Ovary (tissue), 7 donors: ENCODE measurements at regions not wholly inside any gene's neighbourhood (a gene's known extent, or its start where the extent isn't known, plus 50 kb on each side); places are given as distances from the start of the nearest gene placed in this dataset.
"Not testable (repeated sequence)": the region's sequence is repeated elsewhere in the genome, so short reads cannot be mapped to it uniquely, and the experiment has no call there.

ENCODE experiments used
- DNase-seq, 5 donors: peaks; one replicate each; pipeline ENCODE4 v3.0.0-alpha.2; 2019 to 2020
- H3K27ac ChIP-seq, 2 donors: fragments of 200-600 bp; one replicate each; pipeline versions ENCODE4 v1.5.1 to v1.8.0; 2019 to 2022
- H3K27me3 ChIP-seq: fragments of 200-600 bp; one replicate; pipeline ENCODE4 v1.8.0; 2022
- H3K36me3 ChIP-seq: fragments of 200-600 bp; sonication (generic); one replicate; pipeline ENCODE4 v1.5.1; 2019
- H3K4me1 ChIP-seq: one replicate; pipeline ENCODE4 v1.8.1; 2013; ENCODE audit warnings: mild to moderate bottlenecking, moderate library complexity; ENCODE audit not compliant: insufficient read depth
- H3K4me3 ChIP-seq: fragments of 200-600 bp; sonication (generic); one replicate; pipeline ENCODE4 v1.5.1; 2017
- H3K9me3 ChIP-seq, 2 donors: fragments of 200-600 bp in 1 of 2; sonication (generic) in 1 of 2; one replicate each; pipeline versions ENCODE4 v1.5.1 to v1.8.1; 2013 to 2019; ENCODE audit warnings: mild to moderate bottlenecking in 1 of 2, moderate library complexity in 1 of 2
- EP300 ChIP-seq: sonication (generic); formaldehyde crosslinking; IDR thresholded peaks from one replicate; pipeline ENCODE4 v1.6.1; 2017; ENCODE audit warnings: antibody characterized with exemption
- POLR2A ChIP-seq: fragments of 450-650 bp; IDR thresholded peaks from one replicate; pipeline ENCODE4 v1.6.1; 2017; ENCODE audit warnings: antibody characterized with exemption, mild to moderate bottlenecking, moderate library complexity
- WGBS, 3 donors: extraction: QIAGEN DNeasy Blood & Tissue Kit in 1 of 3; methylation state at CpG; one replicate each; pipeline versions ENCODE4 v1.1.5 to v1.1.7; 2013 to 2017; 5-methylcytosine and 5-hydroxymethylcytosine counted together
- intact Hi-C, 4 donors: fragments of 100-400 bp; cut with DNase I; formaldehyde crosslinking; loops; one replicate each; pipeline versions ENCODE4 v1.11.0 to v1.15.1; 2022 to 2023
- TF ChIP-seq, protein P1 (sequence below), 3 donors: fragments of 450-650 bp in 2 of 3; fragments of 200-600 bp in 1 of 3; IDR thresholded peaks; one replicate each; pipeline versions ENCODE4 v1.5.1 to v1.8.0; 2016 to 2022; ENCODE audit warnings: antibody characterized with exemption in 3 of 3, mild to moderate bottlenecking in 1 of 3
- donor health status: DM: no; HTN: no; CAD: no; lungs with moderate emphysema.
- donor health status: DM: no; HTN: no; CAD: no.
- donor health status: Bipolar disorder and iron deficiency.
- donor health status: DM: no; HTN: no; CAD: no.
- donor health status: DM: yes; HTN: yes; CAD: no.

GRCh38 chr17:6373599-6373998 is 61.3 kb downstream of the AIPL1 start:
- H3K36me3 ChIP-seq, H3K27ac ChIP-seq, DNase-seq, H3K9me3 ChIP-seq, H3K4me1 ChIP-seq, H3K4me3 ChIP-seq, intact Hi-C loops, H3K27me3 ChIP-seq: not testable (repeated sequence)
- WGBS, 3 donors = 67 to 88% (median 76%) methylated on average over 4 of the region's 4 CpGs

- H3K9me3 ChIP-seq = no peaks in the 10 kb centered on the region
- no peak for DNase-seq
- H3K27me3 ChIP-seq = no peaks in the 10 kb centered on the region
- no peaks in the 10 kb centered on the region for H3K4me1 ChIP-seq
- no peak overlapping the region for H3K4me3 ChIP-seq
- intact Hi-C loops = no loop called here
- no peak for TF ChIP-seq POLR2A
- WGBS, 3 donors = 32 to 34% (median 33%) methylated on average over 2 of the region's 2 CpGs
- no peak overlapping the region for H3K27ac ChIP-seq
- H3K36me3 ChIP-seq = no peaks in the 10 kb centered on the region
Measured at GRCh38 chr17:6366221-6366666, 68.7 kb downstream of the AIPL1 start.

DNA sequence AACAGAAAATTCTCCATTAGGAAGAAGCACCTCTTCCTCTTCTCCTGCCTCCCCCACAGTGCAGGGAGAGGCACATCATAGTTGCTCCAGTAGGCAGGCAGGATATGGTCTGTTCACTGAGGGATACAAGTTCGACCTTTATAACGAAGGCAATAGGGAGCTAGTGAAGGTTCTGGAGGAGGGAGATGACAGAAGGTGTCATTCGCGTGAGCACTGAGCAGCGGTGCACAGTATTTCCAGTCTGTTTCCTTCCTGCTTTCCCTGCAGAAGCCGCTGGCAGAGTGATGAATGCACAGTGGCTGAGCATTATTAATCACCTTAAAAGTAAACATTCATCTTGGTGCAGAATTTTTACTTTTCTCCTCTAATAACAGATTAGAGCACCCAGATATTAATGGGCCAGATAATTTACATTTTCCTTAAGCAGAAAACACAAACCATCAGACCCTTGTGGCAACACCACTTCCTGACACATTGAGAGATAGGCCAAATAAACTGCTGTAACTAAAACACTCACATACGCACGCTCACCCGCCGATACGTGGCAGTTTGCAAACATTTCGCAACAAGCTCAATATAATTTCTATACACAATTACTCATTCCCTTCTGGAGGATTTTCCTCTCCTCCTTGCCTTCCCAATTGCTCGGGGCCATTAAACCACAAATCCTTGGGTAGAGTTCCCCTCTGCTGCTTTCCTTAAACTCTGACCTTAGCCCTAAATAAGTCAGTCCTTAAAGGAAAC is 69.5 kb downstream of the AIPL1 start:
- 58 to 77% (median 58%) methylated on average over 13 of the region's 13 CpGs for WGBS, 3 donors

GRCh38 chr17:6361733-6362132 is 73.2 kb downstream of the AIPL1 start:
- TF ChIP-seq POLR2A = no peak
- TF ChIP-seq, protein P1, sequence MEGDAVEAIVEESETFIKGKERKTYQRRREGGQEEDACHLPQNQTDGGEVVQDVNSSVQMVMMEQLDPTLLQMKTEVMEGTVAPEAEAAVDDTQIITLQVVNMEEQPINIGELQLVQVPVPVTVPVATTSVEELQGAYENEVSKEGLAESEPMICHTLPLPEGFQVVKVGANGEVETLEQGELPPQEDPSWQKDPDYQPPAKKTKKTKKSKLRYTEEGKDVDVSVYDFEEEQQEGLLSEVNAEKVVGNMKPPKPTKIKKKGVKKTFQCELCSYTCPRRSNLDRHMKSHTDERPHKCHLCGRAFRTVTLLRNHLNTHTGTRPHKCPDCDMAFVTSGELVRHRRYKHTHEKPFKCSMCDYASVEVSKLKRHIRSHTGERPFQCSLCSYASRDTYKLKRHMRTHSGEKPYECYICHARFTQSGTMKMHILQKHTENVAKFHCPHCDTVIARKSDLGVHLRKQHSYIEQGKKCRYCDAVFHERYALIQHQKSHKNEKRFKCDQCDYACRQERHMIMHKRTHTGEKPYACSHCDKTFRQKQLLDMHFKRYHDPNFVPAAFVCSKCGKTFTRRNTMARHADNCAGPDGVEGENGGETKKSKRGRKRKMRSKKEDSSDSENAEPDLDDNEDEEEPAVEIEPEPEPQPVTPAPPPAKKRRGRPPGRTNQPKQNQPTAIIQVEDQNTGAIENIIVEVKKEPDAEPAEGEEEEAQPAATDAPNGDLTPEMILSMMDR (IDR thresholded peaks at IDR 0.05) = no peak
- TF ChIP-seq EP300 = no peak
- Histone ChIP-seq H3K36me3 (no peaks in the 10 kb centered on the region), H3K4me1 (no peaks in the 10 kb centered on the region), H3K27me3 (no peaks in the 10 kb centered on the region), H3K27ac (no peak overlapping the region), H3K9me3 (no peaks in the 10 kb centered on the region), H3K4me3 (no peak overlapping the region)
- no peak for DNase-seq
- intact Hi-C loops = no loop called here
- 67 to 78% (median 71%) methylated on average over 5 of the region's 5 CpGs for WGBS, 3 donors

More for the DNA sequence above, 69.5 kb downstream of the AIPL1 start:
- Histone ChIP-seq H3K27ac (no peak overlapping the region), H3K4me1 (no peaks in the 10 kb centered on the region), H3K4me3 (no peak overlapping the region), H3K9me3 (no peaks in the 10 kb centered on the region), H3K36me3 (no peaks in the 10 kb centered on the region), H3K27me3 (no peaks in the 10 kb centered on the region)
- DNase-seq = no peak
- intact Hi-C loops = no loop called here
- TF ChIP-seq EP300 (no peak), POLR2A (no peak)
- TF ChIP-seq, protein P1 (IDR thresholded peaks at IDR 0.05) = no peak

- Histone ChIP-seq H3K4me1 (no peaks in the 10 kb centered on the region), H3K27ac (no peak overlapping the region), H3K27me3 (no peaks in the 10 kb centered on the region), H3K4me3 (no peak overlapping the region), H3K36me3 (no peaks in the 10 kb centered on the region), H3K9me3 (no peaks in the 10 kb centered on the region)
- TF ChIP-seq, protein P1 (IDR thresholded peaks at IDR 0.05) = no peak
- TF ChIP-seq EP300 = no peak
- no peak for TF ChIP-seq POLR2A
- intact Hi-C loops = no loop called here
- DNase-seq = no peak
- 74 to 85% (median 80%) methylated on average over 3 of the region's 3 CpGs for WGBS, 3 donors
Measured at GRCh38 chr17:6358131-6358530, 76.8 kb downstream of the AIPL1 start.
